Ammon's horn (tissue), 1 donor: ENCODE measurements at regions not wholly inside any gene's neighbourhood (a gene's known extent, or its start where the extent isn't known, plus 50 kb on each side); places are given as distances from the start of the nearest gene placed in this dataset.
A peak's percentile ranks its signal among the peaks of the same experiment; 100 is the strongest.

ENCODE experiments used
- DNase-seq: peaks from one replicate; pipeline ENCODE4 v3.0.0-alpha.2; 2016; ENCODE audit warnings: low spot score

DNA sequence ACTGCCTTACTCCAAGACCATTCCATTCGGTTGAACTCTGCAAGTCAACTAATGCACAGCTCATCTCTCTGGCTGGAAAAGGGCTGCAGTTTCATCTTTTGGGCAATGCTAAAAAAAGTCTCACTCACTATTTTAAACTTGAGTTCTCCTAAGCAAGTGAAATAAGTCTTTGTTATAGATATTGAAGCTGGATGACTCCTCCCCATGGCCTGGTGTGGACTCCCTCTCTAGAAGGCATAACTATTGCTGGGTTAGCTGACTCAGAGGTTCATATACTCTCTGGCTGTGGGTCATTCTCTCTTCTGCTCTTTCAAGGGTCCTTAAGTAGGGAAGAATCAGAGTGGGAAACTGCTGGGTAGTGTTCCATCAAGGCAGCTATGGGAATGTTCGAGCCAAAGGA is 88.0 kb downstream of the XCL2 start:
- no peak for DNase-seq

DNA sequence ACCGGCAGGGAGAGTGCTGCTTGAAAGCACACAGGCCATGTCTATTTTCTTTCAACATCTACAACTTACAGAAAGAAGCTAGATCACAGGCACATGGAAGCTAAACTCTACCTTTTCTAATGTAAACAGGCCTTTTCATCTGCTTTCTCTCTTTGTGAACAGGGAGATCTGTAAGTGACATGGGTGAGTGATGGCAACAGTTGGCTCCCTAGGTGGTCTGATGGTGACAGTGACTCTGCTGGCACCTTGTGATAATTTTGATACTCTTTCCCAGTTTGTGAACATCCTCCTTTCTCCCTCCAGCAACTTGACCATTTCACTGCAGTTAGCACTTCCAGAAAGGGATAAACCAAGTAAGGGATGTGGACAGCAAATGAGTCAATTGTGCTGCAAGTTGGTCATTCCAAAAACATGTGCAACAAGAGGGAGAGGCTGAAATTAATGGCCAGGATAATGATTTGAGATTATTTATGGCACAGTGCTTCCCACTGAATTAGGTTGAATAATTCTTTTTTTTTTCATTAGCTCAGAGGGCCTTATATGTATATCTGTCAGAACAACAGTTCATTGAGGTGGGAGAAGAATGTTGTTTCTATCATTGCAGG is 89.5 kb downstream of the XCL2 start:
- DNase-seq, result no peak

- DNase-seq, result no peak
These were observed 90.7 kb downstream of the XCL2 start for GRCh38 chr1:168453056-168453455.

- DNase-seq, result no peak
These were observed 91.5 kb downstream of the XCL2 start for GRCh38 chr1:168452329-168452728.

GRCh38 chr1:168447871-168448270 is 95.9 kb downstream of the XCL2 start:
- DNase-seq, result no peak

- no peak for DNase-seq
These were observed 97.7 kb downstream of the XCL2 start for GRCh38 chr1:168446081-168446480.

DNA sequence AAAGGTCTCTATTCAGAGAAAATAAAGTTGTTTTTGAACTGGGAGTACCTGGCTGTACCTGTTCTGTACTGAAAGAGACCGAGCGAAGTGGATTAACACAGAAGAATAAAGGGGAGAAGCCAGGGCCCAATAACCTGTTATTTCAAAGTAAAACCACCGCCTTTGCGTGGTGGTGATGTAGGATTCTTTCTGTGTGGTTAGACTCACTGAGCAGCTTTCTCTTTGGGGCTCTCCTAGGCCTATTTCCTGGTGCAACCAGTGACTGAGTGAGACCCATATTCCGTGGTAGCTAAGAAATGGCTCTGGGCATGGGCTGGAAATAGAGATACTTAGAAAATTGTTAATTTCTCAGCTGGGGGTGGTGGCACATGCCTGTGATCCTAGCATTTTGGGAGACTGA is 99.9 kb downstream of the XCL2 start:
- no peak for DNase-seq

DNA sequence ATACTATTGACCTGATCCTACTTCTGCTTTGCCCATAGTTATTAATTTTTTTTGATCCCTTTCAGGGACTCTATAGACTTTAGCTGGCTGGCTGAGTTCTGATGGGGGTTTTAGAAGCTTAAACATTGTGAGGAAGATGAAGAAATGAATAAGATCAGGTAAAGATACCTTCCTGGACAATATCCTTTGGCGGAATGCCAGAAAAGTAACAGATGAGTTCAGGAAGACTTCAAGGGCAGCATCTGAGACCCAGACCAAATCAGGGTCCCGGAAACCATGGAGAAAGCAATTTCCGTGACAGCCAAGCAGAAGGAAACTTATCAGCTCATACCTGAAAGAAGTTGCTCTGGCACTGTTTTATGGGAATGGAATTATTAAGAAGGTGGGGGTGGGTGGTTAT is 100.4 kb downstream of the XCL2 start:
- DNase-seq, result no peak

DNA sequence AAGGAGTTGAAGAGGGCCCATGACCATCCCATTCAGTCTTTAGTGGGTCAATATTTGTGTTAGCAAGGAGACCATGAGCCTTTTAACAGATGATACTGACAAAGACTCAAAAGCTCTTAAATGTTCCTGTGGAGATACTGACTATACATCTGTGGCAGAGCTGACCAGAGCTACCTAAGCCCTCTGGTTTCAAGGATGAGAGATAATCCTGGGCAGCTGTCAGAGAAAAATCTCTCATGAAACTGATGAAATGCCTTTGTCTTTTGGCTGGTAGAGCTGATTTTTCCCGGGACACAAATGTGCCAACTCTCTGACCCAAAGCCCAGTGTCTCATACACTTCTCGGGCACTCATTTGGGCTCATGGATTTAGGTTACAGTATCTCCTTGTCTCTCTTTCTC is 100.9 kb downstream of the XCL2 start:
- no peak for DNase-seq

DNA sequence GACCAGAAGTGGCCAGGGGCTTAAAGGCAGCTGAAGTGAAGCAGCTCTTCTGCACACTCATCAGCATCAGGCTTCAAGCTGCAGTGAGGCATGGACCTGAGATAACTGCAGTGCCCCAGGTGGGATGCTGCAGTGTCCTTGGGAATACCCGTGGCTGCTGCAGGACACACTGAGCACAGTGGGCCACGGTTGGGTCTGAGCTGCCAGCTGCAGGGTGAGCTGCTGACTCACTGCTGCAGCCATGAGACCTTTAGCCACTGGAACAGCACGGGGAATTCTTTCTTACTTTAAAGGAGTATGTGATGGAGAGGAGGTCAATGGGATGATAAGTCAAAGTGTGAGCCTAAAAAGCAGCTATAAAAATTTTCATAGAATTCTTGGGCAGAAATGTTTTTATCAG is 102.1 kb downstream of the XCL2 start:
- DNase-seq, result no peak

- DNase-seq, result peak; percentile 91
These were observed 104.1 kb downstream of the XCL2 start for GRCh38 chr1:168439456-168440375.

DNA sequence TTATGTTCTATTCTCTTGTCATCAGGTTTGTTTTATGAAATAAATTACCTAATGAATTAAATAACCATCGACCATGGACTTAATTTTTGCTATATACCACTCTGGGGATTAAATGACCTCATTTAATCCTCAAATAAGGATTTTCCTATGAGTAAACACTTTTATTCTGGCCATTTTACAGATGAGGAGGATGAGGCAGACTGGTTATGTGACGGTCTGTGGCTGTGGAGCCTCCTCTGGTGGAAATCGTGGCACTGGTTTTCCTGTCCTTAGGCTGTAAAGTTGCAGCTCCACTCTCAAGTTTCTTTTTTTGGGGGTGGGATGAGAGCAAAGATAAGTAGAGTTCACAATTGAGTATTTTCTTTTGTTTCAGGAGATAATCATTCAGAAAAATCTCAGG is 105.2 kb downstream of the XCL2 start:
- no peak for DNase-seq

- DNase-seq, result peak; percentile 65
These were observed 106.0 kb downstream of the XCL2 start for GRCh38 chr1:168437821-168438220.

DNA sequence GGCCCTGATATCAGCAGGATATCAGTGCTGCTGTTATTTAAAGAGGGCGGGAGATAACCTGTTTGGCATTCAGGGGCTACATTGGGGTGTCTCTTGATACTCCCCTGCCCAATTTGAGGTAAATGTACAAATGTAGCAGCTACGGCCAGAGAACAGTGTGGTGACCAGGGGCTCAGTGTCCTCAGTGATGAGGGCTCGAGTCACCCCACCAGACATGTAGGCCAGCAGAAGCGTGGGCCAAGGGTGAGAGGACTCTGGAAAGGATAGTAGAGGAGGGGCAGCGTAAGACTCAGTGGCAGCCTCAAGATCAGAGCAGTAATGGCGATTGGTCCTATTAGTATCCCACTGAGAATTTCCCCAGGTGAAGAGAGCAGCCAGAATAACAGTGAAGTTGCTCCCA is 108.4 kb downstream of the XCL2 start:
- DNase-seq, result no peak

DNA sequence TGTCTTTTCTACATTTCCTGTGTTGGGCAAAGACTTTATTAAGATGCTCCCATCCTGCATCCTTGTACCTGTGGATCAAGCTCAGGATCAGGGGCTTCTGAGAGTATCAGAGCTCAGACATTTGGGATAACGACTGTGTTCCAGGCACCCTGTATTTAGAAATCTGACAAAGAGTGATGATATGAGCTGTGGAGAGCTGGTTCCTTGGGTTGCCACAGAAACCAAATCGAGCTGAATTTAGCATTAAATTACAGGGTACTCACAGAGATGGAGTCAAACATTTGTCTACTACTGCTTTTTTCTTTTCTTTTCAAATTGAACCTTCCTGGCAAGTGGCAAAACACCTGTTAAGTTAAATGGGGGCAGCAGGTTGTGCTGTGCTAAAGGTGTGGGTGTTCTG is 110.6 kb downstream of the XCL2 start:
- peak; percentile 50 for DNase-seq

- DNase-seq, result no peak
These were observed 111.9 kb downstream of the XCL2 start for GRCh38 chr1:168431882-168432281.

- no peak for DNase-seq
These were observed 113.5 kb downstream of the XCL2 start for GRCh38 chr1:168430321-168430720.

DNA sequence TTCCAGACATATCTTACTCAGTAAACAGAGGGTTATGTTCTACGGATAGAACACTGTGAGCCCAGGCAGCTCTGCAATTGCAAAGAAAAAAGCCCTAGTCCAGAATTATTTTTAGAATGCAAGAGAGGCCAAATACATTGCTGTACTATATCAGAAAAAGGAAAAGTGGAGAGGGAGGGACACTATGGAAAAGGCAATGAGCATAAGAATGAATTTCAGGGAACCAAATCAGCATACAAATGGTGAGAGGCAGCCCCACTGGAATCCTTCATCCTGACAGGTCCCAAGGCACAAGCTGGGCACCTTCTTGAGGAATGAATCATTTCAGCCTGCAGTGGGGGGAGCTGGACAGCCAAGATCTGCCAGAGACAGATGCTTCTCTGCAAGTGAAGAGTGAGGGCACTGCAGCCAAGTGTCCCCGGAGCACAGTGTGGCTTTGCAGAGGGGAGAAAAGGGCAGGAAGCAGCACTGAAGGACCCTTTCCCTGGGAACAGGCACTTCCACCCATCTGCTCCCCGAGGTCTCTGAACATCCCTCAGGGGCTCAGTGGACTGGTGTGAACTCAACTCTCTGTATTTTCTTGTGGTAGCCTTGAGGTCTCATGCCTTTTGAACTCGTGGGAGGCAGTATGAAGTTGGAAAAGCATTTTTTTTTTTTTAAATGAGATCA is 115.6 kb downstream of the XCL2 start:
- peak; percentile 36 for DNase-seq

DNA sequence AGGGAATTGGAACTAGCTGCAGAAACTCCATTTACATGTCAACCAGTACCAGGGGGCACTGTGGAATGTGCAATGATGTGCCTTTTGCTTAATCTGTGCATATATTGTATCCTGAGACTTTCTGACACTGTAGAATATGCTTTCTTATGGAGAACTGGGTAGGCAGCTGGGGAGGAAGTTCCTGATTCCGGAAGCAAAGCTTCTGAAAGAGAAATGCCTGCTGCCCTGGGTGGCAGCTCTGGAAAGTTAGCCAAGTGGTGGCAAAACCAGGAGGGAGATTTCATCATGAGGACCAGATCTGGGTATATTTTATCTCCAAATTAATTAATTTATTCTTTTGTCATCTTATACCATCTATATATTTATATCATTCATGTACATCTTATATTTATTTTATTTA is 116.7 kb downstream of the XCL2 start:
- DNase-seq, result no peak

DNA sequence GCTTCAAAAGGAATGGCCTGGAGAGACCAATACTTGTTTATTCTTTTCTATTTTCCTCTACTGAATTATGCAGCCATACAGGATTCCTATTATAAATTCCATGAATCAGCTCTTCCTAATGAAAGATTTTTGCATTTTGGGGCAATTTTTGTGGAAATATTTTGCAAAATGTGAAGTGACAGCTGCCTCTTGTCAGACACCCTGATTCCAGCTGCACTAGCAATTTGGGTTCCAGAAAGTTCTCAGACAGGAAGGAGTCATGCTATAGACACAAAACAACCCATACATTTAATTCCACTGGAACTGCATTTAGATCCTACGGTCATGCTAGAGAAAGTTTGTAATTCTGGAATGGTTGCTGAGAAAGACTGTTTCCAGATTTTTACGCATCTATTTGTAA is 119.5 kb downstream of the XCL2 start:
- DNase-seq, result no peak

- no peak for DNase-seq
These were observed 121.5 kb downstream of the XCL2 start for GRCh38 chr1:168422203-168422847.

GRCh38 chr1:168421399-168422004 is 122.3 kb downstream of the XCL2 start:
- no peak for DNase-seq
